HepG2 (cell line): ENCODE measurements at regions not wholly inside any gene's neighbourhood (a gene's known extent, or its start where the extent isn't known, plus 50 kb on each side); places are given as distances from the start of the nearest gene placed in this dataset.

Experiments
- ATAC-seq: fragments of 200-7000 bp; cut with Tn5 transposase; 3 replicates; pipeline ENCODE4 v1.9.1; 2020; ENCODE audit warnings: mild to moderate bottlenecking, moderate library complexity
- BruUV-seq: library from RNA; stranded (reverse); fragments of 400-500 nt; replicated peaks from 2 replicates; lab custom pipeline; 2021; lab: Mats Ljungman, UMichigan
- CTCF ChIA-PET: fragments of 300-600 bp; formaldehyde crosslinking; extraction: SDS; loops from one replicate; lab custom pipeline; 2021; ENCODE audit warnings: low total read pairs, inconsistent platforms, low intra/inter-chr PET ratio; lab: Yijun Ruan, JAX
- POLR2A ChIA-PET: fragments of 350-600 bp; sonication (Branson Sonifier 250); formaldehyde crosslinking; loops from one replicate; lab custom pipeline; 2020; ENCODE audit warnings: antibody characterized with exemption, inconsistent platforms; lab: Yijun Ruan, JAX
- DNase-seq: peaks from one replicate; pipeline ENCODE4 v3.0.0-alpha.2; 2015; ENCODE audit warnings: low spot score
- FAIRE-seq: peaks from 3 replicates; lab custom pipeline; 2011; peaks lifted over from hg19 to GRCh38; lab: Jason Lieb, UNC
- H2AFZ ChIP-seq: one replicate; pipeline ENCODE4 v1.6.1; 2011; ENCODE audit warnings: low read length, inconsistent platforms
- H3K27ac ChIP-seq: fragments of 300-600 bp; 3 replicates; pipeline ENCODE4 v1.8.0; 2011; ENCODE audit warnings: mixed run types, mild to moderate bottlenecking, mixed read lengths, low read length, inconsistent platforms; ENCODE audit not compliant: insufficient read depth; ENCODE audit errors: extremely low read length
- H3K27me3 ChIP-seq, 2 experiments: fragments of 200-600 bp in 1 of 2; 2 replicates in 1 of 2; 3 replicates in 1 of 2; pipeline versions ENCODE4 v1.6.0 to v1.8.0; 2011; ENCODE audit warnings: low read length in 2 of 2, mild to moderate bottlenecking in 2 of 2, moderate library complexity in 2 of 2, inconsistent platforms in 1 of 2; ENCODE audit not compliant: insufficient read depth in 2 of 2, control insufficient read depth in 1 of 2
- H3K36me3 ChIP-seq, 2 experiments: fragments of 200-600 bp in 1 of 2; replicated peaks in 1 of 2; 2 replicates in 1 of 2; 3 replicates in 1 of 2; pipeline versions ENCODE4 v1.5.1 to v1.8.0; 2011; ENCODE audit warnings: low read length in 2 of 2, inconsistent platforms in 1 of 2; ENCODE audit not compliant: insufficient read depth in 2 of 2, control insufficient read depth in 1 of 2
- H3K4me1 ChIP-seq: 2 replicates; pipeline ENCODE4 v1.5.1; 2012; ENCODE audit warnings: low read length, inconsistent platforms; ENCODE audit not compliant: insufficient read depth
- H3K4me2 ChIP-seq: 2 replicates; pipeline ENCODE4 v1.6.0; 2011; ENCODE audit warnings: low read depth, low read length, inconsistent platforms
- H3K4me3 ChIP-seq, 3 experiments: fragments of 200-600 bp in 1 of 3; sonication (generic), shearing (Covaris generic) in 1 of 3; replicated peaks in 1 of 3; 2 replicates each; pipeline ENCODE4 v1.5.1; 2011 to 2016; ENCODE audit warnings: low read length in 3 of 3, inconsistent platforms in 2 of 3, low read depth in 2 of 3, mild to moderate bottlenecking in 2 of 3, control low read depth in 1 of 3, mixed read lengths in 1 of 3; ENCODE audit not compliant: insufficient read depth in 1 of 3
- H3K79me2 ChIP-seq: one replicate; pipeline ENCODE4 v1.6.1; 2011; ENCODE audit warnings: low read length, inconsistent platforms; ENCODE audit not compliant: insufficient read depth
- H3K9ac ChIP-seq: 2 replicates; pipeline ENCODE4 v1.6.0; 2011; ENCODE audit warnings: mild to moderate bottlenecking, low read depth, low read length, inconsistent platforms; ENCODE audit not compliant: insufficient read depth
- H3K9me3 ChIP-seq: 2 replicates; pipeline ENCODE4 v1.5.1; 2012; ENCODE audit warnings: mild to moderate bottlenecking, low read length
- H4K20me1 ChIP-seq: 2 replicates; pipeline ENCODE4 v1.6.0; 2011; ENCODE audit warnings: inconsistent platforms, mild to moderate bottlenecking, low read length, moderate library complexity; ENCODE audit not compliant: insufficient read depth
- ADNP ChIP-seq: sonication (generic); formaldehyde crosslinking; IDR thresholded peaks from 2 replicates; pipeline ENCODE4 v1.4.0; 2020; ENCODE audit warnings: missing genetic modification reagents
- CBX5 ChIP-seq: sonication (generic); formaldehyde crosslinking; IDR thresholded peaks from 2 replicates; pipeline ENCODE4 v1.4.0; 2020; ENCODE audit warnings: missing genetic modification reagents, borderline replicate concordance
- HOMEZ ChIP-seq: IDR thresholded peaks from 2 replicates; pipeline ENCODE4 v1.6.1; 2016; ENCODE audit warnings: low read depth
- SKI ChIP-seq: fragments of 450-650 bp; IDR thresholded peaks from one replicate; pipeline ENCODE4 v1.6.1; 2018; ENCODE audit warnings: mild to moderate bottlenecking; ENCODE audit not compliant: partially characterized antibody
- XBP1 ChIP-seq: sonication (generic); formaldehyde crosslinking; IDR thresholded peaks from 2 replicates; pipeline ENCODE4 v1.5.0; 2020; ENCODE audit warnings: missing genetic modification reagents
- ZBTB37 ChIP-seq: sonication (generic); formaldehyde crosslinking; IDR thresholded peaks from 2 replicates; pipeline ENCODE4 v1.4.0; 2020; ENCODE audit warnings: mild to moderate bottlenecking, missing genetic modification reagents
- ZHX2 ChIP-seq, 2 experiments: sonication (generic) in 1 of 2; formaldehyde crosslinking in 1 of 2; IDR thresholded peaks; 2 replicates each; pipeline versions ENCODE4 v1.6.1 to v1.9.0; 2014 to 2022; ENCODE audit warnings: antibody characterized with exemption in 1 of 2, borderline replicate concordance in 1 of 2, inconsistent platforms in 1 of 2, low read depth in 1 of 2, missing genetic modification reagents in 1 of 2
- ZNF138 ChIP-seq: sonication (generic); formaldehyde crosslinking; IDR thresholded peaks from 2 replicates; pipeline ENCODE4 v1.5.0; 2020; ENCODE audit warnings: mild to moderate bottlenecking, low read depth, missing genetic modification reagents
- ZNF747 ChIP-seq: sonication (generic); formaldehyde crosslinking; IDR thresholded peaks from 2 replicates; pipeline ENCODE4 v1.8.1; 2023; ENCODE audit warnings: missing genetic modification reagents, mild to moderate bottlenecking, borderline replicate concordance
- WGBS: methylation state at CpG from one replicate; pipeline ENCODE4 v1.1.6; 2017; ENCODE audit warnings: low lambda C conversion rate; 5-methylcytosine and 5-hydroxymethylcytosine counted together
- in situ Hi-C: cut with HindIII; loops from 2 replicates; pipeline ENCODE4 v1.10.0; 2017; ENCODE audit warnings: low pct_unique_long_range_greater_than_20kb; ENCODE audit not compliant: extremely low pct_ligation_motif_present
- intact Hi-C: fragments of 100-400 bp; cut with micrococcal nuclease; formaldehyde crosslinking; loops from one replicate; pipeline ENCODE4 v1.10.0; 2022; ENCODE audit not compliant: unreplicated experiment

- DNase-seq (no peak), ATAC-seq (no peak)
- Histone ChIP-seq H3K4me1 (no peaks in the 10 kb centered on the region), H3K79me2 (no peaks in the 10 kb centered on the region), H3K27me3 (no peaks in the 10 kb centered on the region), H2AFZ (no peak overlapping the region), H3K4me2 (no peak overlapping the region), H3K9me3 (peaks cover 62% of the 10 kb centered on the region), H3K36me3 (no peaks in the 10 kb centered on the region), H3K9ac (no peak overlapping the region)
- in situ Hi-C loops, result no loop called here
- POLR2A ChIA-PET, result no interaction called here
- WGBS, result 27% methylated on average over 5 of the region's 11 CpGs
- no peak for TF ChIP-seq HOMEZ (CRISPR knock-in tag)
- no peak for TF ChIP-seq XBP1 (CRISPR knock-in tag)
- no peak for TF ChIP-seq ZBTB37 (CRISPR knock-in tag)
- TF ChIP-seq ZNF747 (CRISPR knock-in tag), result no peak
- TF ChIP-seq, all 625 proteins: peak for 0
- BruUV-seq, result no TSS peak
- no peak overlapping the region for H3K4me3 ChIP-seq
- FAIRE-seq, result no peak
- no peak overlapping the region for H3K27ac ChIP-seq
- H4K20me1 ChIP-seq, result no peaks in the 10 kb centered on the region
- CTCF ChIA-PET, result no interaction called here
- intact Hi-C loops, result no loop called here
These were observed 254.6 kb upstream of the LRRC7 start for GRCh38 chr1:69313118-69313517.

- DNase-seq (no peak), FAIRE-seq (no peak), ATAC-seq (no peak)
- 0% methylated on average over 1 of the region's 3 CpGs for WGBS
- H3K4me2 ChIP-seq, result no peak overlapping the region
- in situ Hi-C loops (no loop called here), intact Hi-C loops (no loop called here)
- H3K9ac ChIP-seq, result no peak overlapping the region
- CTCF ChIA-PET, result no interaction called here
- no peaks in the 10 kb centered on the region for H3K4me1 ChIP-seq
- no peak overlapping the region for H2AFZ ChIP-seq
- no peaks in the 10 kb centered on the region for H3K27me3 ChIP-seq
- BruUV-seq, result no TSS peak
- no peaks in the 10 kb centered on the region for H4K20me1 ChIP-seq
- no peak overlapping the region for H3K27ac ChIP-seq
- H3K36me3 ChIP-seq, result no peaks in the 10 kb centered on the region
- POLR2A ChIA-PET, result no interaction called here
- H3K4me3 ChIP-seq, result no peak overlapping the region
- peaks cover 66% of the 10 kb centered on the region for H3K9me3 ChIP-seq
- no peaks in the 10 kb centered on the region for H3K79me2 ChIP-seq
- TF ChIP-seq ZNF138 (CRISPR knock-in tag) (no peak), ZHX2 (IDR thresholded peaks at IDR 0.05; ENCODE audit: low read depth) (no peak), ZHX2 (CRISPR knock-in tag; IDR thresholded peaks at IDR 0.05; ENCODE audit: borderline replicate concordance) (no peak), SKI (no peak), CBX5 (no peak), ADNP (CRISPR knock-in tag) (no peak)
These were observed 252.3 kb upstream of the LRRC7 start for GRCh38 chr1:69315416-69315815.
